ENCODE measurements at regions not wholly inside any gene's neighbourhood (a gene's known extent, or its start where the extent isn't known, plus 50 kb on each side); places are given as distances from the start of the nearest gene placed in this dataset.

DNA sequence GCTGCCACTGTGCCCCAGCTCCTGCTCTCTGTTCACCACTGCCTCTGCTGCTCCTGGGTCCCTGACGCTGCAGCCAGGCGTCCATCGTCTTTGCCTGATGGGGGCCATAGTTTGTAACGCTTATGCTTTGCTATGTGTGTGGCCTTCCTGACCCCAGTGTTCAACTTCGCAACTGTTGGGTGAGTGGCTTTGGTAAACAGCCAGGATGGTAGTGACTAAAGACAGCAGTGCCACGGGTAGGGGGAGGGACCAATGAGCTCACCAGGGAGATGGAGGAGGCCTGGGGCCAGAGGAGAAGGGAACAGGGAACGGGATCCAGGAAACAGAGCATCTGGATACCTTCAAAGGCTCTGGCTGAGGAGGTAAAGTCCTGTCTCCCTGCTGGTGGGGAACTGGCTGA, 75.9 kb upstream of the ALDH1L1 start:
- no peaks in the 10 kb centered on the region; the same call in 1 of the 2 replicates for H3K27me3 ChIP-seq (replicated peaks; ENCODE audit: control insufficient read depth, insufficient read depth, low read length)
- TF ChIP-seq CTCF (IDR thresholded peaks at IDR 0.05; ENCODE audit: insufficient read depth, low read length, poor library complexity, severe bottlenecking): no peak
- H3K4me3 ChIP-seq (replicated peaks; ENCODE audit: low read depth, low read length): no peak overlapping the region
- DNase-seq (ENCODE audit: extremely low read depth, insufficient read length): no peak
- no peaks in the 10 kb centered on the region for H3K36me3 ChIP-seq (ENCODE audit: control insufficient read depth, insufficient read depth, low read length)

DNA sequence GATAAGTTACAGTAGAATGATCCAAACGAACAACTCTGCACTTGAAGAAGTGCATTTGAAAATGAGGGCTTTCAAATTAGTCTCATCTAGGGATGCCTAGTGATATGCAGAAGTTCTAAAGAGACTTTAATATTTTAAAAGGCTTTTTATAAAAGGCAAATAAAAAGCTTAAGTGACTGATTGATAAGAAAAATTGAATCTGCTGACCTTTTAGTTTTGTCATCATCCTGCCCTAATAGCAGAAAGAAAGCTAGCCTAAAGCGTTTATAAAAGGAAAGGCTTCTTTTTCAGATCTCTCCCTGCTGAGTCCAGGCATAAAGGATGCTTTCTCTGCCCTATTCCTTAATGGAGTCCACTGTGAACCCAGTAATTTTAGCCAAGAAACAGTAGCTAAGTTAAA, 72.7 kb upstream of the ALDH1L1 start:
- no peak for TF ChIP-seq CTCF (IDR thresholded peaks at IDR 0.05; ENCODE audit: insufficient read depth, low read length, poor library complexity, severe bottlenecking)
- DNase-seq (ENCODE audit: extremely low read depth, insufficient read length): no peak
- H3K4me3 ChIP-seq (replicated peaks; ENCODE audit: low read depth, low read length): no peak overlapping the region
- no peaks in the 10 kb centered on the region; the same call in 1 of the 2 replicates for H3K27me3 ChIP-seq (replicated peaks; ENCODE audit: control insufficient read depth, insufficient read depth, low read length)
- H3K36me3 ChIP-seq (ENCODE audit: control insufficient read depth, insufficient read depth, low read length): no peaks in the 10 kb centered on the region

- Histone ChIP-seq H3K36me3 (ENCODE audit: control insufficient read depth, insufficient read depth, low read length) (no peaks in the 10 kb centered on the region), H3K4me3 (replicated peaks; ENCODE audit: low read depth, low read length) (no peak overlapping the region), H3K27me3 (replicated peaks; ENCODE audit: control insufficient read depth, insufficient read depth, low read length) (no peaks in the 10 kb centered on the region; the same call in 1 of the 2 replicates)
- DNase-seq (ENCODE audit: extremely low read depth, insufficient read length): no peak
- TF ChIP-seq CTCF (IDR thresholded peaks at IDR 0.05; ENCODE audit: insufficient read depth, low read length, poor library complexity, severe bottlenecking): no peak
Observed at GRCh38 chr3:126252373-126252772, 72.0 kb upstream of the ALDH1L1 start.

GRCh38 chr3:126245811-126246727, 65.7 kb upstream of the ALDH1L1 start:
- H3K4me3 ChIP-seq (replicated peaks; ENCODE audit: low read depth, low read length): no peak overlapping the region
- no peak for DNase-seq (ENCODE audit: extremely low read depth, insufficient read length)
- TF ChIP-seq CTCF (IDR thresholded peaks at IDR 0.05; ENCODE audit: insufficient read depth, low read length, poor library complexity, severe bottlenecking): peak; percentile 54
- H3K36me3 ChIP-seq (ENCODE audit: control insufficient read depth, insufficient read depth, low read length): no peaks in the 10 kb centered on the region
- no peaks in the 10 kb centered on the region for H3K27me3 ChIP-seq (replicated peaks; ENCODE audit: control insufficient read depth, insufficient read depth, low read length)
